ENCODE measurements at regions not wholly inside any gene's neighbourhood (a gene's known extent, or its start where the extent isn't known, plus 50 kb on each side); places are given as distances from the start of the nearest gene placed in this dataset.

DNA sequence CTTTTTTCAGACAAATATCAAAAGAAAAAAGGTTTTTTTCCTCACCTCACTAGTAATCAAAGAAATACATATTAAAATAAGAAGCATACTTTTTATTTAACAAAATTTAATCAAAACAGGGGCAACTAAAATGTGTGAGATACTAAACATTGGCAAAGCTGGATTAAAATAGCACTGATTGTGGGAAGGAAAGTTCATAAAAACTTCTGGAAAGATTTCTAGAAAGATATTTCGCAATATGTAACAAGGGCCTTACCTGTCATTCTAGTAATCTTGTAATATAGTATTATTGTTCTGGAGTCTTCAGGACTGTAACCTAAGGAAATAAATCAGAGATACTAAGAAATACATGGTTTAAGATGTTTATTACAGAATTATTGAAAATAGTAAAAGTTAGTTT lies 482.5 kb downstream of the SUCLA2 start:
- DNase-seq (ENCODE audit: low spot score): no peak

DNA sequence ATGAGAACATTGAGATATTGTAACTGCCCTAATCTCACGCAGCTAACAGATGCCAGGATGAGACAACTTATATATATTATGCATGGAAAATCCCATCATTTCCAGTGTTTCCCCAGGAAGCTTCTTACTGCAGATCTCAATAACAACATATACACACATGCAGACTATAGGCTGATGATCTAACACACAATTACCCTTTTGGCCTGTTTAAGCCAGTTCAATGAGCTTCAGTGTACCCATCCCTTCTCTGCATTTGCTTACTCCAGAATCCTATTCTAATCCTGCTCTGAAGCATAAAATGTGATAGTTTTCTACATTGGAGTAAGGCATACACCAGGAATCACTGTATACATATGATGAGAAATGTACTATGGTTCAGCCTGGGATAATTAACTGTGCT lies 489.4 kb downstream of the SUCLA2 start:
- DNase-seq (ENCODE audit: low spot score): no peak

DNA sequence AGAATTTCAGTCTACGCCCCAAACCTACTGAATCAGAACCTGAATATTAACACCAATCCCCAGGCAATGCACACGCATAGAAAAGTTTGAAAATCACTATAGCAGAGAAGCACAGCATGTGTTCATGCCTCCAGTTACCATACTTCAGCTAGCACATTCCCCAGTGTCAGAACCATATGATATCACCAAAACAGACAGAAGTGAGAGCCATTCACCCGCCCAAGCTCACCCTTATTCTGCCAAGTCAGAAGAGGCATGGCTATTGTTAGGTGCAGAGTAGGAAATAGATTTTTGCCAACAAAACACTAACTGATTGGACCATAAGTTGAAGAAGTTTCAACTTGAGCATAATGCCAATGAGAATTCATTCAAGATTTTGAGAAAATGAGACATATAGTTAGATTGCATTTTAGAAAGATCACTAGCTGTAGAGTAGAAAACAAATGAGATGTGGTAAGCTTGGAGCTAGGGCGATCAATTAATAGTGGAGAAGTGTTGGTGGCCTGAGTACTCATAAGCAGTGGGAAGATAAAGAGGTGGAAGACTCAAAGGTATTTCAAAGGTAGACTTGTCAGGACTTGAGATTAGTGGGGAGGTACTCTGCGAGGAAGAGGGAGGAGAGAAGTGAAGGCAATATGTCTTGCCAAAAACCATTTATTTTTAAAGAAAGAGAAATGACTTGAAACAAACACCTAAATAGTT lies 492.4 kb downstream of the SUCLA2 start:
- no peak for DNase-seq (ENCODE audit: low spot score)

DNA sequence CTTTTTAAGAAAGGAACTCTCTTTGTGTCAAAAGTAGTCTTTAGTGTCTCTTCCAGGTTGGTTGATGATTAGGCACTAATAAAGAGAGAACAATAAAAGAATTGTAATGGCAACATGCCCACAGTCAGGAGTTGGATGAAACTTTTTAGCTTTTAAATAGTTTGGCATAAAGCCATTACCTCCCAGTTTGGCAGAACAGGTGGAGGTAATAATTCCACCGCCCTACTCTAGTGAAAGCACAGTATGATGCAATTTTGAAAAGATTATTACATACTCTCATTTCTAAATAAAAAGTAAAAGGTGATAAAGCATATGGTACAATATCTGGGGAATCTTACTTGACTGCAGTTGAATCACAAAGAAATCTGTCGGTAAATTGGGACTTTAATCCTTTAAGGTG lies 497.6 kb downstream of the SUCLA2 start:
- no peak for DNase-seq (ENCODE audit: low spot score)

DNA sequence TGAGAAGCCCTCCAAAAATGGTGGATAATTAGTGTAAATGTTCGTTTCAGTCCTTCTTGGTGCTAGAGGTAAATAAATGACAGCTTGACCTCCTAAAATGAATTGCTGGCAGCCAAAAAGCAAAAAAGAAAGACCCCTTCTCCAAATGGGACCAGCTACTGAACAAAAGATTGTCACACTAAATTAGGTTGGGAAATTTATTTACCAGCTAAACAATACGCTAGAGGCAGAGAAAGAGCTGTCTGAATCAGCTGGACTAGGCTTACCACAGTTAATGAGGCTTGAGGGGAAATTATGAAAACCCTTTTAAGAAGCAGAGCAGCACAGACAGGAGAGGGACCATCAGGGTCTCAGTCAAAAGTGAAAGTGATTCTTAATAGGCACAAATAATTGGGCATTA lies 498.9 kb downstream of the SUCLA2 start:
- DNase-seq (ENCODE audit: low spot score): no peak

DNA sequence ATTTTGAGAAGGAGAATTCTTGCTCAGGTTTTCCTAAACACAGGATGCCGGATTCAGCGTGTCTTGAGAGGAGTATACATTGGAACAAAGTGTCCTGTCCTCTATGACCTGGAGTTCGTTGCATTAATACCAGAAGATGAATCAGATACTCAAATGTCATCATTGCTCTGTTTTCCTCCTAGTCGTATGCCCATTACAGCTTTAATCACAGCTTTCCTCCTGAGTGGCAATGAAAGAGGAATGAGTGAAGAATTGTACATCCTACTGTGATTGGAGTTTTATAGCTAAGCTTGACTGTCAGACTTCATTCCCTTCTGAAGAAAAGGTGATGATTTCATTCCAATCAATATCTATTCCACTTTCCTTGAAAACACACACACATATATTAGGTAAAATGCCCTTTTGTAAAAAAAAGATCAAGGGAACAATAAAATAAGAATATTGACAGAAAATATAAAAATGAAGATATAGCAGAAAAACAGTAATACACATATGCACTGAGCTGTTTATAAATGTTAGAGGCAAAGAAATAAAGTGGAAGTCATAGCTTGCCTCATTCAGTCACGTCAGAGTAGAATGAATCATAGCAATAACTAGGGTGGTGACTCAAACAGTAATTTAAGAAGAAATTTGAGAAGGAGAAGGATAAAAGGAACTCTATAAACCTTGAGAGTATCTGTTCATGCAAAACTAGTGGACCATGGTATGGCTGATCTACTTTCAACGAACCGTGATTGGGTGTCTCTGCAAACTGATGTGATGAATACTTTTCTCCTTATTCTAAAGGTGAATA lies 501.5 kb downstream of the SUCLA2 start:
- DNase-seq (ENCODE audit: low spot score): no peak

DNA sequence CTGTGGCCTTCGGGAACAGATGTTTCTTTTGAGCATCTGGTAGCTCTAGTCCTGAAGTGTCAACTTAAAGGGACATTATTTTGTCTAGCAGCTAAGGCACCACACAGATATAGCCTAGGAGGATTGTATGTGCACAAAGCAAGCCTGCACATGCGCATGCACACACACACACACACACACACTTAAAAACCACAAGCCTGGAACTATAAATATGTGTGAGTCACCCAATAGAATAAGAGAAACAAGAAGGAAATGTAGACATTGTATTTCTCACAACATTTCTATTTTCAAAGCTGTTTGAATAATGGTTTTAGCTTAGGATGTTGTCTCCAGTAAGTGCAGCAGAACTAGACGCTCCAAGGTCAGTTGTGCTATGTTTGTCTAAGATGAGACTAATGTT lies 516.5 kb downstream of the SUCLA2 start:
- DNase-seq (ENCODE audit: low spot score): no peak

DNA sequence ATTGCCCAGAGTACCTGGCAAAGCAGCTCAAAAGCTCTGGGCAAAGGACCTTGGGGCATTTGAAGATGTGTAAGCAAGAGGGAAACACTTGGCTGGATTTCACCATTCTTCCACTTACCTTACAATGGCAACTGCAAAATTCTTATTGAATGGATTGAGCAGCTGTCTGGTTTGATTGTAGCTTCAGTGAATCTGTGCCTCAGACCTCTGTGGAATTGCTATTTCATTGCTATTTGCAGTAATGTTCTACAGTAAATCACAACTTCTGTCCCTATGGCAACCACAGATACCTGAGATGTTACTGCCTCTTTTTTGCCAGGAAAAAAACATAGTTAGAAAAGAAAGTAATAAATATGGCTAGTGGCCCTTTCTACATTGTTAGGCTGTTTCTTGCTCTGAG lies 519.5 kb downstream of the SUCLA2 start:
- DNase-seq (ENCODE audit: low spot score): no peak

DNA sequence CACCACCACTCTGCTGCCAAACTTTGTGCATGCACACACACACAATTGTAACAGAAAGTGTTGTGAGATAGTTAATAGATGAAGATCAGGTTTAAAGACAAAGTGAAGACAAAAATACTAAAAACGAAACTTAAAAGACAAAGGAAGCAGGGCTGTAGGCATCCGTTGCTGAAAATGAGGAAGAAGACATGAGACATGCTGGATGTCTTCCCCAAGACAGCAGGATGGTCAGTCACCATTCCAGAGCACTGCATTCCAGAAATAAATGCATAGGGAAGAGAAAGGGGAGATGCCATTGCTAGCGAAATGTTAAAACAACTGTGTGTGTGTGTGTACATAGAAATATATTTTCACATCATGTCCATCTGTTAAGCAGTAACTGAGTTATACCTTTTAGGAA lies 520.1 kb downstream of the SUCLA2 start:
- no peak for DNase-seq (ENCODE audit: low spot score)

DNA sequence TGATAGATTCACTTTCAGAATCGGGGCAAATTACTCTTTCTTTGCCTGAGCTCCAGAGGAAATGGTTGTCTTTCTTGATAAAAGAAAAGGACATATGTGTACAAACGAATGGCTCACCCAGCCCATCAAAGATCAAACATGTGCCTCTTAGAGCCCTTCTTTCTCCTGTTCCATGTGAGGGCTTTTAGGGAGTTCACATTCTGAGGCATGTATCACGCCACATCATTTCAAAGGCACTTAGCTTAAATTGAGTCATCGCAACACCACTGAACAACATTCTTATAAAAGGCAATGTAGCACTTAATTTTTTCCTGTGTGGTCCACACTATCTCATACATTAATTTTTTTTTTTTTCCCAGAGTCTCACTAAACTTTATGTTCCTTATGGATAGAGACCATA lies 521.0 kb downstream of the SUCLA2 start:
- DNase-seq (ENCODE audit: low spot score): no peak

DNA sequence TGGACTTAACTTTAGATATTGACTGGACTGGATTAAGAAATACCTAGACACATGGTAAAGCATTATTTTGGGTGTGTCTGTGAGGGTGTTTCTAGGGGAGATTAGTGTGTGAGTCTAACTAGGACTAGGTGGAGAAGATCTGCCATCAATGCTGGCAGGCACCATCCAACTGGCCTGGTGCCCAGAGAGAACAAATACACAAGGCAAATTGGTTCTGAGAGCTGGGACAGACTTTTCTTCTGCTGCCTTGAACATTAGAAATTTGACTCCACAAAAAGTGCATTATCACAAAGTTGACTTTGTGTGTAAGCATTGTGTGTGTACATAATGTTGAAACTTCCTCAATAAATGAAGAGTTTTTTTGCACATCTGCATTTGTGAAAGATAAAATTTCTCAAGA lies 522.1 kb downstream of the SUCLA2 start:
- DNase-seq (ENCODE audit: low spot score): no peak

DNA sequence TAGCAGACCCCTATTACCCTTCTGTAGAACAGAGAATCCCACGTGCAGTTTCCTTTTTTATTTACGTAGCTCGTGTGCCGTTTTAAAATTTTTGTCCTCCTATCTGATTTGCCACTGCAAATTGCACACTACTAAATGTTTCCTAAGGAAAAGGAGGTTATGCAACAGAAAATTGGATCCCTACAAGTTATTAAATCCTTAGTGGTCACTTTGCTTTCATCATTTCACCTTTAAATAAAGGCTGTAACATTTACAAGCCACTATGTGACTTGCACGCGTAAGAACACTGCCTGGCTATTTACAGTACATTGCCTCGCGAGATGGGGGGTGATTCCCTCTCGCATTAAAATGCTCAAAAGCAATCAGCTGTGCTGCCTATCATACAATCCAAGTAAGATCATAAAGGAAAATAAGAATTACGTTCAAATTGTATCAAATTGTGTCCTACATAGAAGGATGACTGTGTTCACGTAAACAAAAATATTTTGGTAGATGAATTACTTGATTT lies 525.6 kb downstream of the SUCLA2 start:
- no peak for DNase-seq (ENCODE audit: low spot score)

DNA sequence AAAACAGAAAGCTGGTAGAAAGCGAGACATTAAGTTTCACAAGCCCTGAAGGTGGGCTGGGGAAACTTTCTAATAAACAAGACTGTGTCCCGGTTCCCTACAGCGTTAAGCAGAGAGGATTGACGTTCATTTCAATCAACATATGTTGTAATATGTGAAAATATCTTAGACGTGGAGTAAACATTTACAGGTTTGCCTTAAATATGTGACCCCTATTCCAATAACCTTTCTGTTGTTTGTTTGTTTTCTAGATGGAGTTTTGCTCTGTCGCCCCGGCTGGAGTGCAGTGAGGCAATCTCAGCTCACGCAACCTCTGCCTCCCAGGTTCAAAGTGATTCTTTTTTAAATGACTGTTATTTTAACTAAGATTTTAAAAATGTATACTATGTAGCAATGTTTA lies 526.2 kb downstream of the SUCLA2 start:
- DNase-seq (ENCODE audit: low spot score): peak; percentile 2

DNA sequence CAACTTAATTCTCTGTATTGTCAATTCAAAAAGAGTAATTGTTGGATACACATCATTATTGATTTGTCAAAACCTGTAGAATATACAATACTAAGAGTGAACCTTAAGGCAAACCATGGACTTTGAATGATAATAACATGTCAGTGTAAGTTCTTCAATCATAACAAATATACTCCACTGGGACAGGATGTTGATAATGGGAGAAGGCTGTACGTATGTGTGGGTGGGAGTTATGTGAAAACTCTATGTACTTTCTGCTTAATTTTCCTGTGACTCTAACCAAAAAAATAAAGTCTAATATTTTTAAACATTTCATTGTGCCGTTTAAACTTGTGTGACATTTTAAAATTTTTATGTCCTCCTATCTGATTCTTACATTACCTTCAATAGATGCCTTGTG lies 526.7 kb downstream of the SUCLA2 start:
- no peak for DNase-seq (ENCODE audit: low spot score)

DNA sequence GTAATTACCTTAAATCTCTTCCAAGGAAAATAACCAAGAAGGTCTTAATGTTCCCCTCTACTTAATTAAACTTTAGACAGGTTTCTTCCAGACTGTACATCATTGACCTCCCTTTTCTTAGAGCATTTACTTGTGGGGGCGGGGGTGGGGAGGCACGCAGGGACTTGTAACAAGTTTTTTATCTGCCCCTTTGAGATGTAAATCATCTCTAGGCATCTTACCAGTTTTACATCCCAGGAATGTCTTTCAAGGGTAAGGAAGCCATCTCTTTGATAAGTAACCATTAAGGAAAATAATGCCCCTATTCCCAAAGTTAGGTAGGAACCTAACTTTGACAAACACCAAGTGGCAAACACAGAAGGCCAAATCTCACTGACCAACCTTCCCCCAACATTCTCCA lies 528.6 kb downstream of the SUCLA2 start:
- DNase-seq (ENCODE audit: low spot score): no peak

DNA sequence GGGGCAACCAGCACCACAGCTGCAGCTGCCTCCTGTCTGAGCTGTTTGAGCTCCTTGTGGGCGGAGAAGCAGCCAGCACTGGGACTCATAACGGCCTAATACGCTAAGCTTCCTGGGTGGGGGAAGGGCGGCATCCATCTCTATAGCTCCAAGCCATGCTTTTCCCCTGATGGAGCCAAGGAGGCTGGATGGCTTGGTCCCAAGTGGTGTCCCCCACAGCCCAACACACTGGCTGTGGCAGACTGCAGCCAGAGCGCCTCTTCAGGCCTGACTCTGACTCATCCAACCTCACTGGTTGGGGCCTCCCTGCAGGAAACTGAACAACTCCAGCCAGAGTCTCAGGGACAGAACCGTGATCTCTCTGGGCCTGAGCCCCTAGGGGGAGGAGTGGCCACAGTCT lies 537.3 kb downstream of the SUCLA2 start:
- DNase-seq (ENCODE audit: low spot score): no peak

DNA sequence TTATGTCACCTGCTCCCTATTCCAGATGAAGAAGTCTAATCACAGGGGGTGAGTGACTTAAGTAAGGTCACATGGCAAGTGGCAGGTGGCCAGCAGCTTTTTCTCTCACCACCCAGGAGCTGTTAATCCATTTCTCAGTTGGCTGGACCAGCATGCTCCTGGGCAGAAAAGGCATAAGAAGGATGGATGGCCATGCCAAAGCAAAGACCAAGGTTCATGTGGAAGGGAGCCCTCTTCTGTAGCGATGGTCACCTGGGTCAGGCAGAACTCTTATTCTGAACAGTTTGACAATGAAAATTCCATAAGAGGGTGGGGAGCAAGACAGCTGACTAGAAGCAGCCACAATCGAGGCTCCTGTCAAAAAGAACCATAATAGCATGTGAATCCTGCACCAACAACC lies 538.1 kb downstream of the SUCLA2 start:
- no peak for DNase-seq (ENCODE audit: low spot score)

DNA sequence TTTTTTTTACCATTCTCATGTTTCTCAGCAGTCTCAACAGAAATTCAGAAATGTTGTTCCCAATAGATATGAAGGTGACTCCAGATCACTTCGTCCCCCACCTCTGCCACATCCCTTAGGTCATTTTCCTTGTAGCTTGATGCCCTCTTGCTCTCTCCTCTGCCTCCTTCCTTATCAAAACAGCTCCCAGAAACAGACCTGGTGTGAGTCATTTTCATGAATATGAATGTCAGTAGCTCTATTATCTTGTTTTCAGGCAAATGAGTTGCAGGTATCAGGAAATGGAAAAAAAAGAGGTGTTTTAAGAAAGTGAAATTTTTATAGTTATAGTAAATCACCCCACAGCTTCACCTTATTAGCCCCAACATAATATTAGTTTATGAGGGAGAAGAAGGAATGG lies 539.3 kb downstream of the SUCLA2 start:
- no peak for DNase-seq (ENCODE audit: low spot score)

DNA sequence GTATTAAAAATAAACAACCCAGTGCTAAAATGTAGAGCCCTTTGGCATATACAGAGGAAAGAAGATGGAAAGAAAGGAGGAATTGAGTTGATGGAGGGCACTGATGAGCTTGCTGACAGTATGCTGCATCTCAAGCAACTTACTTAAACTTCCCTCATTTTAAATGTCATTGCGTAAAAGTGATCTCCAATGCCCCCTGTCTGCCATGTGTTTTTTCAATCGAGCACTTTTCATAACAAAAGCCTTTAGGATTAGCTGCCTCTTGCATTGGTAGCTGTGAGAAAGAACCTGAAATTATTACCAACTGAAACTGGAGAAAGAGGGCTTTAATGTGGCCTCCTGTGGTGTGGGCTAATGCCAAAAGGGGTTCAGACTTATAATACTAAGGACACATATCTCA lies 541.6 kb downstream of the SUCLA2 start:
- no peak for DNase-seq (ENCODE audit: low spot score)

DNA sequence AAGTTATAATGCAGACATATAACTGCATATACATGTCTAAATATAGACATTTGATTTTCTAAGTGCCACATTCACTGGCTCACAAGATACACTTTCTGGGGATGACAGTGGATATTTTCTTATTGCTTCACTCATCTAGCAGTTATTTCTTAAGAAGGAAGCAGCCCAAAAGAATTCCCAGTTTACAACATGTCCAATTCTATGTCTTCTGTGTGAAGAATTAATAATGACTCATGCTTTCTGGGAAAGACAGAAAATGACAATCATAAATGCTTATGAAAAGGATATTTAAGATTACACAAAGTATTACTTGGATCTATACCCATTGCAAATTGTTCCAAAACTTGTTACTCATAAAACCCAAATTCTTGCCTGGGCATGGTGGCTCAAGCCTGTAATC lies 543.4 kb downstream of the SUCLA2 start:
- DNase-seq (ENCODE audit: low spot score): no peak

DNA sequence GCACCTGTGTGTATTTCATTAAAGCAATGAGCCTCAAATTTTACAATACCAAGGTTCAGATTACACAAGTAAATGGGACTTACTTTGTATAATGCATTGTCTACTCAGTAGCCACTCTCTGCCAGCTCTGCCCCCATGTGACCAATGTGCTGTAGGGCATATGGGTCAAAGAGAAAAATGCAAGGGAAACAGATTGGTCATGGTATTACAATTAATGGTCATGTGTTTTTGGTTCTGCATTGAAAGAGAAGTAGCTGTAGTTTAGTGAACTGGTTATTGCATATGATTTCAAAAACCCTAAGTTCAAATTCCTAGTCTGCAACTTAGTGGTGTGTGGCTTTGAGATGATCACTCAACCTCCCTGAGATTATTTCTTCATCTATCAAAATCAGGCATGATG lies 545.4 kb downstream of the SUCLA2 start:
- no peak for DNase-seq (ENCODE audit: low spot score)

DNA sequence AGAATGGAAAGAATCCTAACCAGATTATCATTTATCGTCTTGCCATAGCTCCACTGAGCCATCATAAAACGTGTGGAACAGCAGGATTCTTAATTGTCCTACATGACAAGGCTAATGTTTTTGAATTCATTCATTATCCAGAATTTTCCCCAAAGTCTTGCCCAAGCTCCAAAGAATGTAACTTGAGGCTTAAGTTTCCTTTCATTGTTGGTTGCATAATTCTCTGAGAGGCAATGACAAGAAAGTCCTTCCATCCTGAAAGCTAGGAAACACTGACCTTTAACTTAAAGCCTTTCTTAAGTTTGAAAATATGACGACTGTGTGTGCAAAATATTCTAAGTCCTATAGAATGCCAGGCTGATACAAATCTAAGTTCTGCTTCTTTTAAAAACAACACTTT lies 546.1 kb downstream of the SUCLA2 start:
- DNase-seq (ENCODE audit: low spot score): no peak

DNA sequence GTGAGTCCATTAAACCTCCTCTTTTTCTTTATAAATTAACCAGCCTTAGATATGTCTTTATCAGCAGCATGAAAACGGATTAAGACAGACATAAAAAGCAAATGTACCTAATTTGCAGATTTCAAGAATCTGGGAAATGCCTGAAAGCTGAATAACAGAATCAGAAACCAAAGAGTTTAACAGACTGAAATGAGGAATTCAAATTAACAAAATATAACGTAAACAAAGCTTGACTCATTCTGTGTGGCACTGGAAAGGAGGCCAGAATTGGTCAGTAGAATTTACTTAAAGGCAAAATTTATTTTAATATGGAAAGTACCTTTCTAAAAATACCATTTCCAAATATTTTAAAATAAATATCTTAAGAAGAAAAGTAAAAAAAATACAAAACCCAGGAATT lies 540.6 kb upstream of the HTR2A start:
- DNase-seq (ENCODE audit: low spot score): no peak

Measured in HuH-7 (cell line).